GM13976 (cell line): ENCODE measurements at regions not wholly inside any gene's neighbourhood (a gene's known extent, or its start where the extent isn't known, plus 50 kb on each side); places are given as distances from the start of the nearest gene placed in this dataset.

Experiments used
- DNase-seq: peaks from one replicate; pipeline ENCODE4 v3.0.0; 2012; ENCODE audit warnings: low spot score
- in situ Hi-C: fragments of 300-500 bp; cut with MboI; formaldehyde crosslinking; loops from one replicate; pipeline ENCODE4 v1.12.0; 2022; ENCODE audit warnings: low sequenced_read_pairs, mixed read lengths, inconsistent platforms; ENCODE audit not compliant: unreplicated experiment
- TF ChIP-seq, protein P1 (sequence below): IDR thresholded peaks from 2 replicates; pipeline ENCODE4 v1.5.1; 2012; ENCODE audit warnings: borderline replicate concordance, mild to moderate bottlenecking; ENCODE audit not compliant: insufficient read depth; ENCODE audit errors: extremely low read depth, missing control alignments, control extremely low read depth

DNA sequence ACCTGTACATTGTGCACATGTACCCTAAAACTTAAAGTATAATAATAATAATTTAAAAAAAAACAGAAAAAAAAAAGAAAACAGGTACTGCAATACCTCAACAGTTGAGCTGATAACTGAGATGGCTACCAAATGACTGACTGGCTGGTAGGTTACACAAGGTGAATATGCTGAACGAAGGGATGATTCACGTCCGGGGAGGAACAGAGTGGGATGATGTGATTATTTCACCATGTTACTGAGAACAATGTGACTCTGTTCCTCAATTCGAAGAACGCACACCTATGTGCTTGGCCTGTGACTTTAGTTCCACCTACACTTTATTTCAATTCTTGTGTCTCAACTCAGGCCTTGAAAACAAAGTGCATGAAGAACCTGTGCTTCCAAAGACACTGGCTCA, 111.7 kb downstream of the CXXC4 start:
- in situ Hi-C loops, result no loop called here
- no peak for DNase-seq
- TF ChIP-seq, protein P1, sequence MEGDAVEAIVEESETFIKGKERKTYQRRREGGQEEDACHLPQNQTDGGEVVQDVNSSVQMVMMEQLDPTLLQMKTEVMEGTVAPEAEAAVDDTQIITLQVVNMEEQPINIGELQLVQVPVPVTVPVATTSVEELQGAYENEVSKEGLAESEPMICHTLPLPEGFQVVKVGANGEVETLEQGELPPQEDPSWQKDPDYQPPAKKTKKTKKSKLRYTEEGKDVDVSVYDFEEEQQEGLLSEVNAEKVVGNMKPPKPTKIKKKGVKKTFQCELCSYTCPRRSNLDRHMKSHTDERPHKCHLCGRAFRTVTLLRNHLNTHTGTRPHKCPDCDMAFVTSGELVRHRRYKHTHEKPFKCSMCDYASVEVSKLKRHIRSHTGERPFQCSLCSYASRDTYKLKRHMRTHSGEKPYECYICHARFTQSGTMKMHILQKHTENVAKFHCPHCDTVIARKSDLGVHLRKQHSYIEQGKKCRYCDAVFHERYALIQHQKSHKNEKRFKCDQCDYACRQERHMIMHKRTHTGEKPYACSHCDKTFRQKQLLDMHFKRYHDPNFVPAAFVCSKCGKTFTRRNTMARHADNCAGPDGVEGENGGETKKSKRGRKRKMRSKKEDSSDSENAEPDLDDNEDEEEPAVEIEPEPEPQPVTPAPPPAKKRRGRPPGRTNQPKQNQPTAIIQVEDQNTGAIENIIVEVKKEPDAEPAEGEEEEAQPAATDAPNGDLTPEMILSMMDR, result no peak

- in situ Hi-C loops, result no loop called here
- no peak for DNase-seq
- TF ChIP-seq, protein P1, result no peak
Observed at GRCh38 chr4:104381729-104382128, 113.0 kb downstream of the CXXC4 start.

DNA sequence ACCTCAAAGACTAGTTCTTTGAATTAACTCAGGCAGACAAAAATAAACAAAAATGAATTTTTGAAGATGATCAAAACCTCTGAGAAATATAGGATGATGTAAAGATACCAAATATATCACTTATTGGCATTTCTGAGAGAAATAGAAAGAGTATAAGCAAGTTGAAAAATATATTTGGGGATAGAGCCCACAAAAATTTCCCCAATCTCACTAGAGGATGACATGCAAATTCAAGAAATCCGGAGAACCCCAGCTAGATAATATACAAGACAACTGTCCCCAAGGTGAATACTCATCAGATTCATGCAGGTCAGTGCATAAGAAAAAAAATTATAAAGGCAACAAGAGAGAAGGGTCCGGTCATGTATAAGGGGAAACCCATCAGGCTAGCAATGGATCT, 129.1 kb downstream of the CXXC4 start:
- in situ Hi-C loops, result no loop called here
- no peak for DNase-seq
- TF ChIP-seq, protein P1, result no peak

DNA sequence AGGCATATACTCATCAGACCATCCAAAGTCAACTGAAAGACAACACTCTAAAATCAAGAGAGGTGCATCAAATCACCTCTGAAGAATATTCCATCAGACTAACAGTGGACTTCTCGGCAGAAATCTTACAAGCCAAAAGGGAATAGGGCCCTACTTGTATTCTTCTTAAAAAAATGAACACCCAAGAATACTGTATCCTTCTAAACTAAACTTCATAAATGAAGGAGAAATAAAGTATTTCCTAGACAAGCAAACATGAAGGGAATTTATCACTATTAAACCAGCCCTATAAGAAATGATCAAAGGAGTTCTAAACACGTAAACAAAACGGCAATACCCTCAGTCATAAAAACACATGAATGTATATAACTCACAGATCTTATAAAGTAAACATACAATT, 141.2 kb downstream of the CXXC4 start:
- no peak for DNase-seq
- in situ Hi-C loops, result no loop called here
- TF ChIP-seq, protein P1, result no peak

DNA sequence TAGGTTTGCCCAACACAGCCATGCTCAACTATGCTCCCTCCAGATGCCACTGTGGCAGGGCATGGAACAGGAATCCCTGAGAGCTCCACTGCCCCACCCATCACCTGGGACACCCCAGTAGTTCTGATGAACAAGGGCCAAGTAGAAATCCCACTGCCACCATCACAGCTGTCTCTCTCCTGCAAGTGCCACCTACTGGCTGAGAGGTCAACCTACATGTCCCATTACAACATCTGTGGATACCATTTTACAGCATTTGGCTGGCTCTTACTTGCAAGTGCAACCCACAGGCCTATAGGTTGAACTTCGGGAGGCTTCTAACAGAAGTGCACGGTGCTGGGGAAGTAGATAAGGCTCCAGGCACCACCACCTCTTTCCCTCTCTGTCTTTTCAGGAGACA, 142.5 kb downstream of the CXXC4 start:
- TF ChIP-seq, protein P1, result no peak
- DNase-seq, result no peak
- in situ Hi-C loops, result no loop called here

- no peak for DNase-seq
- in situ Hi-C loops, result no loop called here
- TF ChIP-seq, protein P1, result no peak
Observed at GRCh38 chr4:104351706-104352105, 143.0 kb downstream of the CXXC4 start.
